Astrocyte (in vitro differentiated cells and primary cell): ENCODE measurements at regions not wholly inside any gene's neighbourhood (a gene's known extent, or its start where the extent isn't known, plus 50 kb on each side); places are given as distances from the start of the nearest gene placed in this dataset.
"Not testable (repeated sequence)": the region's sequence is repeated elsewhere in the genome, so short reads cannot be mapped to it uniquely, and the experiment has no call there.

Source experiments
- DNase-seq: peaks from one replicate; pipeline ENCODE4 v3.0.0-alpha.2; 2010; ENCODE audit warnings: low read depth
- FAIRE-seq: peaks from 2 replicates; lab custom pipeline; 2011; peaks lifted over from hg19 to GRCh38; lab: Jason Lieb, UNC
- H2AFZ ChIP-seq: 2 replicates; pipeline ENCODE4 v1.6.0; 2012; ENCODE audit warnings: low read depth, low read length, inconsistent platforms
- H3K27ac ChIP-seq: 2 replicates; pipeline ENCODE4 v1.5.1; 2011; ENCODE audit warnings: low read depth, low read length, inconsistent platforms
- H3K27me3 ChIP-seq: 2 replicates; pipeline ENCODE4 v1.6.0; 2011; ENCODE audit warnings: low read length, inconsistent platforms; ENCODE audit not compliant: insufficient read depth
- H3K36me3 ChIP-seq: 2 replicates; pipeline ENCODE4 v1.5.1; 2011; ENCODE audit warnings: low read length, inconsistent platforms; ENCODE audit not compliant: insufficient read depth
- H3K4me1 ChIP-seq: 2 replicates; pipeline ENCODE4 v1.5.1; 2011; ENCODE audit warnings: low read length, inconsistent platforms; ENCODE audit not compliant: insufficient read depth
- H3K4me2 ChIP-seq: 2 replicates; pipeline ENCODE4 v1.6.0; 2012; ENCODE audit warnings: low read length, inconsistent platforms
- H3K4me3 ChIP-seq: 2 replicates; pipeline ENCODE4 v1.5.1; 2011; ENCODE audit warnings: low read depth, mild to moderate bottlenecking, low read length, inconsistent platforms; ENCODE audit not compliant: insufficient read depth
- H3K79me2 ChIP-seq: 2 replicates; pipeline ENCODE4 v1.6.0; 2012; ENCODE audit warnings: mild to moderate bottlenecking, low read length, inconsistent platforms; ENCODE audit not compliant: insufficient read depth
- H3K9ac ChIP-seq: 2 replicates; pipeline ENCODE4 v1.6.0; 2012; ENCODE audit warnings: mild to moderate bottlenecking, low read length, inconsistent platforms
- H3K9me3 ChIP-seq: 2 replicates; pipeline ENCODE4 v1.5.1; 2012; ENCODE audit warnings: low read depth, mild to moderate bottlenecking, low read length, inconsistent platforms; ENCODE audit not compliant: insufficient read depth
- H4K20me1 ChIP-seq: 2 replicates; pipeline ENCODE4 v1.6.0; 2012; ENCODE audit warnings: low read length, inconsistent platforms; ENCODE audit not compliant: insufficient read depth
- H3K27ac Mint-ChIP-seq: one replicate; pipeline ENCODE4 v1.8.0; 2021; ENCODE audit warnings: mild to moderate bottlenecking, mixed read lengths; ENCODE audit not compliant: unreplicated experiment
- H3K27me3 Mint-ChIP-seq: one replicate; pipeline ENCODE4 v1.8.0; 2021; ENCODE audit warnings: low read depth, mixed read lengths; ENCODE audit not compliant: unreplicated experiment
- H3K36me3 Mint-ChIP-seq: one replicate; pipeline ENCODE4 v1.8.0; 2021; ENCODE audit warnings: low read depth, mixed read lengths; ENCODE audit not compliant: unreplicated experiment
- H3K4me1 Mint-ChIP-seq: one replicate; pipeline ENCODE4 v1.8.0; 2021; ENCODE audit warnings: low read depth, mixed read lengths; ENCODE audit not compliant: unreplicated experiment
- H3K4me3 Mint-ChIP-seq: one replicate; pipeline ENCODE4 v1.8.0; 2021; ENCODE audit warnings: mild to moderate bottlenecking, moderate library complexity, mixed read lengths; ENCODE audit not compliant: unreplicated experiment
- H3K9me3 Mint-ChIP-seq: one replicate; pipeline ENCODE4 v1.8.0; 2021; ENCODE audit warnings: mild to moderate bottlenecking, mixed read lengths; ENCODE audit not compliant: unreplicated experiment
- EZH2 ChIP-seq: IDR thresholded peaks from 2 replicates; pipeline ENCODE4 v1.6.1; 2012; ENCODE audit warnings: mild to moderate bottlenecking, low read length, inconsistent platforms; ENCODE audit not compliant: insufficient read depth
- TF ChIP-seq, protein P1 (sequence below): IDR thresholded peaks from 2 replicates; pipeline ENCODE4 v1.5.1; 2011; ENCODE audit warnings: low read depth, mild to moderate bottlenecking, inconsistent platforms, low read length, moderate library complexity; ENCODE audit not compliant: insufficient read depth

DNA sequence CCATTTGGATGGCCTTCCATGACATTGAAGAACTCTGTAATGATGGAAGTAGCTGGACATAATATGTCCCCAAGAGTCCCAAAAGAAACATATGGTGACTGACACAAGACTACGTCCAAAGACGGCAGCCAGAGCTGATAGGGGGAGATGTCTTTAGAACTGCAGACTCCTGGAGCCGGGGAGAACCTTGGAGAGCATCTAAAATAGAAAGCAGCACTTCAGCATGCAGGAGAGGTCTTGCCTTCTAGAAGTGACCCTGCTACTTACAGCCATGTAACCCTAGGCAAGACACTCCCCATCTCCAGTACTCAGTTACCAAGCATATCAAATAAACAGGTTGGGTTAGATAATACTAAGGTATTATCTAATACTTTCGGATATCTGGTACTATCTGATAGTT lies 143.8 kb upstream of the BCL6 start:
- H3K9ac ChIP-seq = no peak overlapping the region
- no peak overlapping the region for H3K4me2 ChIP-seq
- H4K20me1 ChIP-seq = no peaks in the 10 kb centered on the region
- FAIRE-seq (no peak), DNase-seq (no peak)
- H3K79me2 ChIP-seq = no peaks in the 10 kb centered on the region
- H3K27ac ChIP-seq = no peak overlapping the region
- Mint-ChIP-seq H3K27ac (no peak overlapping the region), H3K4me1 (no peaks in the 10 kb centered on the region), H3K4me3 (no peak overlapping the region), H3K27me3 (no peaks in the 10 kb centered on the region), H3K36me3 (no peaks in the 10 kb centered on the region), H3K9me3 (peaks cover 2% of the 10 kb centered on the region)
- no peaks in the 10 kb centered on the region for H3K27me3 ChIP-seq
- H2AFZ ChIP-seq = no peak overlapping the region
- TF ChIP-seq EZH2 = no peak
- TF ChIP-seq, protein P1, sequence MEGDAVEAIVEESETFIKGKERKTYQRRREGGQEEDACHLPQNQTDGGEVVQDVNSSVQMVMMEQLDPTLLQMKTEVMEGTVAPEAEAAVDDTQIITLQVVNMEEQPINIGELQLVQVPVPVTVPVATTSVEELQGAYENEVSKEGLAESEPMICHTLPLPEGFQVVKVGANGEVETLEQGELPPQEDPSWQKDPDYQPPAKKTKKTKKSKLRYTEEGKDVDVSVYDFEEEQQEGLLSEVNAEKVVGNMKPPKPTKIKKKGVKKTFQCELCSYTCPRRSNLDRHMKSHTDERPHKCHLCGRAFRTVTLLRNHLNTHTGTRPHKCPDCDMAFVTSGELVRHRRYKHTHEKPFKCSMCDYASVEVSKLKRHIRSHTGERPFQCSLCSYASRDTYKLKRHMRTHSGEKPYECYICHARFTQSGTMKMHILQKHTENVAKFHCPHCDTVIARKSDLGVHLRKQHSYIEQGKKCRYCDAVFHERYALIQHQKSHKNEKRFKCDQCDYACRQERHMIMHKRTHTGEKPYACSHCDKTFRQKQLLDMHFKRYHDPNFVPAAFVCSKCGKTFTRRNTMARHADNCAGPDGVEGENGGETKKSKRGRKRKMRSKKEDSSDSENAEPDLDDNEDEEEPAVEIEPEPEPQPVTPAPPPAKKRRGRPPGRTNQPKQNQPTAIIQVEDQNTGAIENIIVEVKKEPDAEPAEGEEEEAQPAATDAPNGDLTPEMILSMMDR = no peak
- no peaks in the 10 kb centered on the region for H3K36me3 ChIP-seq
- no peak overlapping the region for H3K4me3 ChIP-seq
- H3K9me3 ChIP-seq = no peaks in the 10 kb centered on the region
- H3K4me1 ChIP-seq = no peaks in the 10 kb centered on the region

DNA sequence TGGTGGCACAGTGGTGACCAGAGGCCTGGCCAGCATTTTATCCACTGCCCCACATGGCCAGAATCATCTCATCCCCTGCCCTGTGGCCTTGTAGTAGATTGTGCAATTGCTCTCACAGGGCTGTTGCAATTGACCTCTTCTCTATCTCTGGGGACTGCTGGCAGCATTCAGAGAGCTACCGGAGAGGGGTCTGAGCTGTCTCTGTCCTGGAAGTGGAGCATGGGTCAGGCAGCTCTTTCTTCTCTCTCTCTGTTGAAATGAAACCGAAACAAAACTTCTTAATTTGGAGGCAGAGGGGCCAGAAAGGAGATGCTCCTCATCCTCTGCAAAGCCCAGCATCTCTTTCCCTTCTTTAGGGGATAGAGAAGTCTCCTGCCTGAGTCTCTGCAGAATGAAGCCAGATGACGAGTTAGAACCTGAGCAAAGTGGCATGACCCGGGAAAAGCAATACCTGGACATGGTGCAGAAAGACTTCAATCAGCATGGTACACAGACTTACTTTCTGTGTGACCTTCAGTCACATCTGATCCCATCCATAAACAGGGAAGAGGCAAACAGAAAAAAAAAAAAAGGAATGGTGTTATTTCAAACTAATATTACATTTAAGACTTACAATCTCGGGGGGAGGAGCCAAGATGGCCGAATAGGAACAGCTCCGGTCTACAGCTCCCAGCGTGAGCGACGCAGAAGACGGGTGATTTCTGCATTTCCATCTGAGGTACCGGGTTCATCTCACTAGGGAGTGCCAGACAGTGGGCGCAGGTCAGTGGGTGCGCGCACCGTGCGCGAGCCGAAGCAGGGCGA lies 144.5 kb upstream of the BCL6 start:
- Mint-ChIP-seq H3K27ac (no peak overlapping the region), H3K4me3 (no peak overlapping the region)

DNA sequence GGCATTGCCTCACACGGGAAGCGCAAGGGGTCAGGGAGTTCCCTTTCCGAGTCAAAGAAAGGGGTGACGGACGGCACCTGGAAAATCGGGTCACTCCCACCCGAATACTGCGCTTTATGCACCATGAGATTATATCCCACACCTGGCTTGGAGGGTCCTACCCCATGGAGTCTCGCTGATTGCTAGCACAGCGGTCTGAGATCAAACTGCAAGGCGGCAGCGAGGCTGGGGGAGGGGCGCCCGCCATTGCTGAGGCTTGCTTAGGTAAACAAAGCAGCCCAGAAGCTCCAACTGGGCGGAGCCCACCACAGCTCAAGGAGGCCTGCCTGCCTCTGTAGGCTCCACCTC lies 145.1 kb upstream of the BCL6 start:
- H3K79me2 ChIP-seq, H3K27ac Mint-ChIP-seq, H3K9me3 Mint-ChIP-seq, H3K9ac ChIP-seq, H3K4me3 ChIP-seq, H3K4me3 Mint-ChIP-seq, H3K4me1 Mint-ChIP-seq, H3K27me3 ChIP-seq, H3K27ac ChIP-seq, H3K27me3 Mint-ChIP-seq, H3K9me3 ChIP-seq, H3K36me3 Mint-ChIP-seq, FAIRE-seq, H4K20me1 ChIP-seq, H3K36me3 ChIP-seq, DNase-seq, H3K4me2 ChIP-seq, H2AFZ ChIP-seq, H3K4me1 ChIP-seq: not testable (repeated sequence)

More for the DNA sequence above, 144.5 kb upstream of the BCL6 start:
- no peak overlapping the region for H2AFZ ChIP-seq
- no peaks in the 10 kb centered on the region for H3K36me3 ChIP-seq
- FAIRE-seq = no peak
- H3K4me1 ChIP-seq = no peaks in the 10 kb centered on the region
- no peaks in the 10 kb centered on the region for H3K27me3 ChIP-seq
- Mint-ChIP-seq H3K9me3 (peaks cover 2% of the 10 kb centered on the region), H3K27me3 (no peaks in the 10 kb centered on the region), H3K36me3 (no peaks in the 10 kb centered on the region), H3K4me1 (no peaks in the 10 kb centered on the region)
- no peak overlapping the region for H3K4me3 ChIP-seq
- no peaks in the 10 kb centered on the region for H4K20me1 ChIP-seq
- H3K79me2 ChIP-seq = no peaks in the 10 kb centered on the region
- H3K4me2 ChIP-seq = no peak overlapping the region
- no peak for DNase-seq
- H3K9ac ChIP-seq = no peak overlapping the region
- H3K27ac ChIP-seq = no peak overlapping the region
- TF ChIP-seq, protein P1 = no peak
- no peak for TF ChIP-seq EZH2
- H3K9me3 ChIP-seq = no peaks in the 10 kb centered on the region
